ENCODE measurements at regions not wholly inside any gene's neighbourhood (a gene's known extent, or its start where the extent isn't known, plus 50 kb on each side); places are given as distances from the start of the nearest gene placed in this dataset.

- Mint-ChIP-seq H3K4me1 (peaks cover 27% of the 10 kb centered on the region), H3K9me3 (peaks cover 24% of the 10 kb centered on the region), H3K36me3 (ENCODE audit: low read depth) (peaks cover 2% of the 10 kb centered on the region), H3K27me3 (ENCODE audit: insufficient read depth) (no peaks in the 10 kb centered on the region), H3K27ac (no peak overlapping the region), H3K4me3 (no peak overlapping the region)
- 63 to 90% methylated on average over 2 to 3 of the region's 3 CpGs for WGBS, 2 experiments (ENCODE audit: insufficient coverage in 1 of 2, insufficient read length in 1 of 2)
- Histone ChIP-seq H3K27ac (ENCODE audit: low read depth, low read length) (no peak overlapping the region), H3K36me3 (ENCODE audit: control insufficient read depth, insufficient read depth, low read length) (no peaks in the 10 kb centered on the region), H3K9me3 (ENCODE audit: control insufficient read depth, low read length) (peaks cover 14% of the 10 kb centered on the region), H3K4me3 (ENCODE audit: low read length) (no peak overlapping the region), H3K27me3 (ENCODE audit: control insufficient read depth, insufficient read depth, low read length, poor library complexity, severe bottlenecking) (no peaks in the 10 kb centered on the region), H3K4me1 (ENCODE audit: control insufficient read depth, insufficient read depth, low read length) (no peaks in the 10 kb centered on the region), H3K9ac (ENCODE audit: extremely low read depth, low read length, poor library complexity, severe bottlenecking) (no peak overlapping the region)
- DNase-seq, result no peak
- no peak for TF ChIP-seq CTCF (conservative IDR thresholded peaks at IDR 0.05)
Observed at GRCh38 chr6:21648475-21649050, 55.0 kb downstream of the SOX4 start.

DNA sequence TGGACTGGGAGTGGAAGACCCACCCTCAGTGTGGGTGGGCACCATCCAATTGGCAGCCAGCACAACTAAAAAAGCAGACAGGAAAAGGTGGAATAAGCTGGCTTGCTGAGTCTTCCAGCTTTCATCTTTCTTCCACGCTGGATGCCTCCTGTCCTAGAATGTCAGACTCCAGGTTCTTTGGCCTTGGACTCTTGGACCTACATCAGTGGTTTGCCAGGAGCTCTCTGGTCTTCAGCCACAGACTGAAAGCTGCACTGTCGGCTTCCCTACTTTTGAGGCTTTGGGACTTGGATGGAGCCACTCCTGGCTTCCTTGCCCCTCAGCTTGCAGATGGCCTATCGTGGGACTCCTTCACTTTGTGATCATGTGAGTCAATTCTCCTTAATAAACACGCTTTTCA lies 59.8 kb downstream of the SOX4 start:
- no peak overlapping the region for H3K4me3 ChIP-seq (ENCODE audit: low read length)
- Mint-ChIP-seq H3K36me3 (ENCODE audit: low read depth) (peaks cover 2% of the 10 kb centered on the region), H3K27ac (no peak overlapping the region), H3K9me3 (peaks cover 24% of the 10 kb centered on the region), H3K27me3 (ENCODE audit: insufficient read depth) (no peaks in the 10 kb centered on the region), H3K4me3 (no peak overlapping the region), H3K4me1 (peaks cover 33% of the 10 kb centered on the region)
- TF ChIP-seq CTCF (conservative IDR thresholded peaks at IDR 0.05), result no peak
- H3K36me3 ChIP-seq (ENCODE audit: control insufficient read depth, insufficient read depth, low read length), result no peaks in the 10 kb centered on the region
- WGBS, 2 experiments (ENCODE audit: insufficient coverage in 1 of 2, insufficient read length in 1 of 2), result 69 to 75% methylated on average over 4 of the region's 4 CpGs
- H3K9ac ChIP-seq (ENCODE audit: extremely low read depth, low read length, poor library complexity, severe bottlenecking), result no peak overlapping the region
- H3K27me3 ChIP-seq (ENCODE audit: control insufficient read depth, insufficient read depth, low read length, poor library complexity, severe bottlenecking), result no peaks in the 10 kb centered on the region
- H3K9me3 ChIP-seq (ENCODE audit: control insufficient read depth, low read length), result peaks cover 14% of the 10 kb centered on the region
- no peaks in the 10 kb centered on the region for H3K4me1 ChIP-seq (ENCODE audit: control insufficient read depth, insufficient read depth, low read length)
- no peak for DNase-seq
- no peak overlapping the region for H3K27ac ChIP-seq (ENCODE audit: low read depth, low read length)

DNA sequence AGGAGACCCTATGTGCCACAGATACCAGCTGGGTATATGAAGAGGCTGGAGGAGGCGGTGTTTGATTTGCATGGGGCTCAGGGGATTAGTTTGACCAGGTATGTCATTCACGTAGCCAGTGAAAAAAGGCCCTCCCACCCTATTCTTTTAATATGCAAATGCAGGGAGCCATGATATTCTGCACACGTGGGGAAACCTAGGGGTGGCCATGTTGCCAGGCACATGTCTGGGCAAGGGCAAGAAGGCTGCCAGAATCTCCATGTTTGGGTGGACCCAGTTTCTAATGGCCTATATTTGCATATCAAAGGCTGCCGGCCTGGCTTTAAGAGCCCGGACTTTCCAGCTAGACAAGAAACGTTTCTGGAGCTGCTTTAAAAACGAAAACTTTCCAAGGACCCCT lies 60.4 kb downstream of the SOX4 start:
- Mint-ChIP-seq H3K27ac (no peak overlapping the region), H3K9me3 (peaks cover 24% of the 10 kb centered on the region), H3K4me3 (no peak overlapping the region), H3K27me3 (ENCODE audit: insufficient read depth) (no peaks in the 10 kb centered on the region), H3K4me1 (peaks cover 30% of the 10 kb centered on the region), H3K36me3 (ENCODE audit: low read depth) (peaks cover 2% of the 10 kb centered on the region)
- DNase-seq, result peak; percentile 63
- no peaks in the 10 kb centered on the region for H3K4me1 ChIP-seq (ENCODE audit: control insufficient read depth, insufficient read depth, low read length)
- no peak overlapping the region for H3K27ac ChIP-seq (ENCODE audit: low read depth, low read length)
- no peaks in the 10 kb centered on the region for H3K27me3 ChIP-seq (ENCODE audit: control insufficient read depth, insufficient read depth, low read length, poor library complexity, severe bottlenecking)
- no peaks in the 10 kb centered on the region for H3K36me3 ChIP-seq (ENCODE audit: control insufficient read depth, insufficient read depth, low read length)
- no peak for TF ChIP-seq CTCF (conservative IDR thresholded peaks at IDR 0.05)
- H3K9ac ChIP-seq (ENCODE audit: extremely low read depth, low read length, poor library complexity, severe bottlenecking), result no peak overlapping the region
- no peak overlapping the region for H3K4me3 ChIP-seq (ENCODE audit: low read length)
- peaks cover 14% of the 10 kb centered on the region for H3K9me3 ChIP-seq (ENCODE audit: control insufficient read depth, low read length)
- 50 to 61% methylated on average over 5 to 7 of the region's 7 CpGs for WGBS, 2 experiments (ENCODE audit: insufficient coverage in 1 of 2, insufficient read length in 1 of 2)

Data from endodermal cell (in vitro differentiated cells).